ENCODE measurements at regions not wholly inside any gene's neighbourhood (a gene's known extent, or its start where the extent isn't known, plus 50 kb on each side); places are given as distances from the start of the nearest gene placed in this dataset.

DNA sequence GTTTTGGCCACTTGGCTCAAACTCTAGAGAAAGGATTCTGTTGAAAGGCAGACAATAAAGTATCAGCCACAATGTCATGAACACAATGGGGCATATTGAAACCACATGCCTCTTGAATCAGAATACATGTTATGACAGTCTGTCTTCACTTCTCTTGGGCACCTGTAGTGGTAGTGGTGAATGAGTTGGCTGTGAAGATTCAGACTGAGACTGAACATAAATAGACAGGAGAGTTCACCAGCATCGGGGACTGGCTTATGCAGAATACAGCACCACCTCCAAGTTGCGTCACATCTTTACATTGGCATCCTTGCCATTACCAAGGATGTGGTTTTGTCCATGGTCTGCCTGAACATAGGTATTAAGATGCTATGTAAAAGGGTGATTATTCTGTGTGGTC is 336.8 kb downstream of the MYCN start:
- no peaks in the 10 kb centered on the region for H3K9me3 ChIP-seq
- TF ChIP-seq, protein P1, sequence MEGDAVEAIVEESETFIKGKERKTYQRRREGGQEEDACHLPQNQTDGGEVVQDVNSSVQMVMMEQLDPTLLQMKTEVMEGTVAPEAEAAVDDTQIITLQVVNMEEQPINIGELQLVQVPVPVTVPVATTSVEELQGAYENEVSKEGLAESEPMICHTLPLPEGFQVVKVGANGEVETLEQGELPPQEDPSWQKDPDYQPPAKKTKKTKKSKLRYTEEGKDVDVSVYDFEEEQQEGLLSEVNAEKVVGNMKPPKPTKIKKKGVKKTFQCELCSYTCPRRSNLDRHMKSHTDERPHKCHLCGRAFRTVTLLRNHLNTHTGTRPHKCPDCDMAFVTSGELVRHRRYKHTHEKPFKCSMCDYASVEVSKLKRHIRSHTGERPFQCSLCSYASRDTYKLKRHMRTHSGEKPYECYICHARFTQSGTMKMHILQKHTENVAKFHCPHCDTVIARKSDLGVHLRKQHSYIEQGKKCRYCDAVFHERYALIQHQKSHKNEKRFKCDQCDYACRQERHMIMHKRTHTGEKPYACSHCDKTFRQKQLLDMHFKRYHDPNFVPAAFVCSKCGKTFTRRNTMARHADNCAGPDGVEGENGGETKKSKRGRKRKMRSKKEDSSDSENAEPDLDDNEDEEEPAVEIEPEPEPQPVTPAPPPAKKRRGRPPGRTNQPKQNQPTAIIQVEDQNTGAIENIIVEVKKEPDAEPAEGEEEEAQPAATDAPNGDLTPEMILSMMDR (IDR thresholded peaks at IDR 0.05) = no peak
- no peak for ATAC-seq (ENCODE audit: insufficient number of reproducible peaks, low FRiP score, low read depth)
- DNase-seq (ENCODE audit: low spot score) = no peak
- H3K4me3 ChIP-seq = no peak overlapping the region
- H3K27ac ChIP-seq = no peak overlapping the region
- no peaks in the 10 kb centered on the region for H3K27me3 ChIP-seq (replicated peaks; ENCODE audit: insufficient read depth)
- H3K4me1 ChIP-seq (ENCODE audit: control insufficient read depth in 1 of 2, low read depth in 2 of 2) = no peaks in the 10 kb centered on the region
- H3K36me3 ChIP-seq = no peaks in the 10 kb centered on the region

- Histone ChIP-seq H3K9me3 (no peaks in the 10 kb centered on the region), H3K36me3 (no peaks in the 10 kb centered on the region), H3K4me1 (ENCODE audit: control insufficient read depth in 1 of 2, low read depth in 2 of 2) (no peaks in the 10 kb centered on the region), H3K27ac (no peak overlapping the region), H3K27me3 (replicated peaks; ENCODE audit: insufficient read depth) (no peaks in the 10 kb centered on the region), H3K4me3 (no peak overlapping the region)
- no peak for ATAC-seq (ENCODE audit: insufficient number of reproducible peaks, low FRiP score, low read depth)
- TF ChIP-seq, protein P1 (IDR thresholded peaks at IDR 0.05) = no peak
- no peak for DNase-seq (ENCODE audit: low spot score)
These were observed 335.3 kb downstream of the MYCN start for GRCh38 chr2:16275661-16276060.

DNA sequence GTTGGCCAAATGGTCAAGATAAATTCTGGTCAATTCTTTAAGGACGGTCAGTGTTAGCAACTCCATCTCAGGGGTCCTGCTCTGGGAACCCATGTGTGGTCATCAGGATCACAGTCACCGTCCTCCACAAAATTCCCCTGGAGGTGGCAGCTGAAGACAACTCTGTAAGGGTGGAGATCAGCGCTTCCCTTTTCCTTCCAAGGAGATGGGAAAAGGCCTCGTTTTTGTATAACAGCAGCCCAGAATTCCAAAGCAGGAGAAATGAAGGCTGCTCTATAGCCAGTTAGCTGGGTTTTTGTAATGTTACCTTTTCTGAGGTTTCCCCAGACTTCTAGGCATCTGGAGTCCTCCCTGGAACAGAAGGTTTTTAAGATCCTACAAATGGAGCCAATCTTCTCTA is 334.8 kb downstream of the MYCN start:
- H3K4me3 ChIP-seq = no peak overlapping the region
- H3K27me3 ChIP-seq (replicated peaks; ENCODE audit: insufficient read depth) = no peaks in the 10 kb centered on the region
- no peaks in the 10 kb centered on the region for H3K4me1 ChIP-seq (ENCODE audit: control insufficient read depth in 1 of 2, low read depth in 2 of 2)
- no peaks in the 10 kb centered on the region for H3K9me3 ChIP-seq
- ATAC-seq (ENCODE audit: insufficient number of reproducible peaks, low FRiP score, low read depth) = no peak
- no peak for DNase-seq (ENCODE audit: low spot score)
- H3K27ac ChIP-seq = no peak overlapping the region
- no peaks in the 10 kb centered on the region for H3K36me3 ChIP-seq
- TF ChIP-seq, protein P1 (IDR thresholded peaks at IDR 0.05) = no peak

GRCh38 chr2:16273111-16273510 is 332.8 kb downstream of the MYCN start:
- Histone ChIP-seq H3K9me3 (no peaks in the 10 kb centered on the region), H3K27me3 (replicated peaks; ENCODE audit: insufficient read depth) (no peaks in the 10 kb centered on the region), H3K4me3 (no peak overlapping the region), H3K27ac (no peak overlapping the region), H3K4me1 (ENCODE audit: control insufficient read depth in 1 of 2, low read depth in 2 of 2) (no peaks in the 10 kb centered on the region), H3K36me3 (no peaks in the 10 kb centered on the region)
- DNase-seq (ENCODE audit: low spot score) (no peak), ATAC-seq (ENCODE audit: insufficient number of reproducible peaks, low FRiP score, low read depth) (no peak)
- TF ChIP-seq, protein P1 (IDR thresholded peaks at IDR 0.05) = no peak

DNA sequence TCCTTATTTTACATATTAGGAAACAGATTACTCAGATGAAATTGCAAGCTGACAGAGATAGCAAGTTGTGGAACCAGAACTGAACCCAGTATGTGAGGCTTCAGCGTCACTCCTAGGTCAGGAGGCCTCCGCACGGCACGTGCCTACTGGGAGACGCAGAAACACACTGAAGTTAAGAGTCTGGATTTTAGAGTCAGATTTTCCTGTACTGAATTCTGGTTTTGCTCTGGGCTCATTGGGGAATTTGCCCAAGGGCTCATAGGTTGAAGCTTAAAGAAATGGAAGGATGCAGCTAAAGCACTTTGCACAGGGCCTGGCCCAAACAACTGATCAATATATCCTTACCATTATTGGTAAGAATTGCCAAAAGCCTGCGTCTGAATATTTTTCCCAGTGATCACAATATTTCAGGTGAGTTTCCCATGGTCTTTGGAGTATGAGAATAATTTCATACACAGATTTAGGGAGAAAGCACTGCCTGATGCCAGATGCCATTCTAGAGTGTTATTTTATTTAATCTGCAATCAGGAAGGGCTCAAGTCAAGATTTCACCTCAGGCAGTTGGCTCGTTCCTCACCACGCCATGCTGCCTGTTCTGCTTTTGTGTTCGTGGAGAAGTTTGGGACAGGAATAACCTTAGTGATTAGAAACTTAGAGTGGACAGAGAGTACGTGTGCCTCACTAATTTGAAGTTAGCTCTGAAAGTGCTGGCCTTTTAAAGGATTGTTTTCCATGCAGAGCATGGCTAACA is 331.9 kb downstream of the MYCN start:
- no peak for ATAC-seq (ENCODE audit: insufficient number of reproducible peaks, low FRiP score, low read depth)

More for the DNA sequence above, 331.9 kb downstream of the MYCN start:
- TF ChIP-seq, protein P1 (IDR thresholded peaks at IDR 0.05) = no peak
- H3K27me3 ChIP-seq (replicated peaks; ENCODE audit: insufficient read depth) = no peaks in the 10 kb centered on the region
- no peak overlapping the region for H3K4me3 ChIP-seq
- H3K27ac ChIP-seq = no peak overlapping the region
- DNase-seq (ENCODE audit: low spot score) = no peak
- no peaks in the 10 kb centered on the region for H3K9me3 ChIP-seq
- no peaks in the 10 kb centered on the region for H3K4me1 ChIP-seq (ENCODE audit: control insufficient read depth in 1 of 2, low read depth in 2 of 2)
- no peaks in the 10 kb centered on the region for H3K36me3 ChIP-seq
